ENCODE measurements at regions not wholly inside any gene's neighbourhood (a gene's known extent, or its start where the extent isn't known, plus 50 kb on each side); places are given as distances from the start of the nearest gene placed in this dataset.

DNA sequence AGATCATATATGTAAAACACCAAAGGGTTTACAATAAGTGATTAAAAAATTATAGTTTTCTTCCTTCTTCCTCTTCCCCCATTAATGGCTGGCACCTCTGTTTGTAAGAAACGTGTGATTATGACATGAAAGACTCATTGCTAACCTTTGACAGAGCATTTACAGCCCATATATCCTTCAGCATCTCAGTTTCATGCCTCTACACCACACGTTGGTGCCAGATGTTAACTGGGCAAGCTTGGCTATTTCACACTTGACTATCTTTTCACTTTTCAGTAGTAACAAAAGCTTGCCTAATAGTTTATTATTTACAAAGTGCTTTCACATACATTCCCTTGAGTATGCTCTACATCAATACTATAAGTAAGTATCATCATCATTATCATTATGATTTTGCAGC, 65.3 kb upstream of the C1QTNF7 start:
- Mint-ChIP-seq H3K36me3 (ENCODE audit: low read depth) (no peaks in the 10 kb centered on the region), H3K4me1 (ENCODE audit: low read depth) (peaks cover 9% of the 10 kb centered on the region), H3K4me3 (no peak overlapping the region), H3K27me3 (ENCODE audit: insufficient read depth) (peaks cover 6% of the 10 kb centered on the region), H3K27ac (no peak overlapping the region), H3K9me3 (no peaks in the 10 kb centered on the region)
- TF ChIP-seq, protein P1, sequence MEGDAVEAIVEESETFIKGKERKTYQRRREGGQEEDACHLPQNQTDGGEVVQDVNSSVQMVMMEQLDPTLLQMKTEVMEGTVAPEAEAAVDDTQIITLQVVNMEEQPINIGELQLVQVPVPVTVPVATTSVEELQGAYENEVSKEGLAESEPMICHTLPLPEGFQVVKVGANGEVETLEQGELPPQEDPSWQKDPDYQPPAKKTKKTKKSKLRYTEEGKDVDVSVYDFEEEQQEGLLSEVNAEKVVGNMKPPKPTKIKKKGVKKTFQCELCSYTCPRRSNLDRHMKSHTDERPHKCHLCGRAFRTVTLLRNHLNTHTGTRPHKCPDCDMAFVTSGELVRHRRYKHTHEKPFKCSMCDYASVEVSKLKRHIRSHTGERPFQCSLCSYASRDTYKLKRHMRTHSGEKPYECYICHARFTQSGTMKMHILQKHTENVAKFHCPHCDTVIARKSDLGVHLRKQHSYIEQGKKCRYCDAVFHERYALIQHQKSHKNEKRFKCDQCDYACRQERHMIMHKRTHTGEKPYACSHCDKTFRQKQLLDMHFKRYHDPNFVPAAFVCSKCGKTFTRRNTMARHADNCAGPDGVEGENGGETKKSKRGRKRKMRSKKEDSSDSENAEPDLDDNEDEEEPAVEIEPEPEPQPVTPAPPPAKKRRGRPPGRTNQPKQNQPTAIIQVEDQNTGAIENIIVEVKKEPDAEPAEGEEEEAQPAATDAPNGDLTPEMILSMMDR (IDR thresholded peaks at IDR 0.05): no peak
- DNase-seq: no peak

DNA sequence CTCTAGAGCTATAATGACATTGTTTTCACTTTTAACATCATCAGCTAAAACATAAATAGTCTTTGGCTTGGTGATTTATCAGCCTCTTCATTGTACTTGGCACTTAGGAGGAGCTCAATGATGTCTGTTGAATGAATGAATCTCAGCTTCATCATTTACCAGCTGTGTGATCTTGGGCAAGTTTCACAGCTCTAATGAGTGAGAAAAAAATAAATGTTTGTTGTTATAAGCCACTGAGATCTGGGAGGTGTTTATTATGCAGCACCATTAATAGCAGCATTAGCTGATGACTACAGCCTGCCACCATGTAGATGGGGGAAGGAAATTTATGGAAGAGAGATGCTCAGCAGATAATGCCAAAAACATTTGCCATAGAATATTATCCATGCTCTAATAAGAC, 63.6 kb upstream of the C1QTNF7 start:
- TF ChIP-seq, protein P1 (IDR thresholded peaks at IDR 0.05): no peak
- Mint-ChIP-seq H3K27me3 (ENCODE audit: insufficient read depth) (peaks cover 5% of the 10 kb centered on the region), H3K9me3 (no peaks in the 10 kb centered on the region), H3K27ac (no peak overlapping the region), H3K4me1 (ENCODE audit: low read depth) (peaks cover 16% of the 10 kb centered on the region), H3K36me3 (ENCODE audit: low read depth) (no peaks in the 10 kb centered on the region), H3K4me3 (no peak overlapping the region)
- DNase-seq: no peak

DNA sequence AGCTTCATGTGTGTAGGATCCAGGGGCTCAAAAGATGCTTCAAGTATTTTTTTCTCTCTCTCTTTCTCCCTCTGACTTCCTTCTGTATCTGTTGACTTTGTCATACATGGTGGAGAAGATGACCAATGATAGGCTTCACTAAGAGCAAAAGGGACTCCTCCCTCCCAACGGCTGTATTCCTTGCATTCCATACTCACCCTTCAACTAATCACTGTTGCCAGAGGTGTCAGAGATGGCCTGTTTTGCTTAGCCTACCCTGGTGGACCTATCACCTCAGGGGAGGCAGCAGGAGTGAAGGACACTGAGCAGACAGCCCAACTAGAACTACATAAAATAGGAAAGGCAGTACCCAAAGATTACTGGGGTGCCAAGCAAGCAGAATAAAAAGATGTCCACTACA, 62.2 kb upstream of the C1QTNF7 start:
- no peak for DNase-seq
- H3K27ac Mint-ChIP-seq: no peak overlapping the region
- no peak overlapping the region for H3K4me3 Mint-ChIP-seq
- no peaks in the 10 kb centered on the region for H3K9me3 Mint-ChIP-seq
- peaks cover 6% of the 10 kb centered on the region for H3K27me3 Mint-ChIP-seq (ENCODE audit: insufficient read depth)
- TF ChIP-seq, protein P1 (IDR thresholded peaks at IDR 0.05): no peak
- no peaks in the 10 kb centered on the region for H3K36me3 Mint-ChIP-seq (ENCODE audit: low read depth)
- peaks cover 23% of the 10 kb centered on the region for H3K4me1 Mint-ChIP-seq (ENCODE audit: low read depth)

DNA sequence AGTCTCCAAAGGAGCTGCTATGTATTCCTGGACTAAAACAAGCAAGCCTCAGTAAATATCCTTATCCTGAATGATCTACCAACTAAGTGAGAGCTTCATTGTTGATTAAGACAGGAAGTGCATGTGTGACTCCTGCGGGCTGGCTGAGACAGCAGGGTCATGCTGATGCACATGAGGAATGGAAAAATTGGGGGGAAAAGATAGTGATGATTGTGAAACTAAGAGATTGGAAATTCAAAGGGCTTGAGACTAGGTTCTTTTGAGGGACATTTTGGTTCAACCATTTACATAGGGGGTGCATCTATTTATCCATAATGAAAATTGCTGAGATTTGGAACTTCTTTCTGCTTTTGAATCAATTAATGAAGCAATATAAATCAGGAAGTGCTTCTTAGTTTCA, 61.1 kb upstream of the C1QTNF7 start:
- Mint-ChIP-seq H3K4me3 (no peak overlapping the region), H3K27ac (no peak overlapping the region), H3K27me3 (ENCODE audit: insufficient read depth) (peaks cover 12% of the 10 kb centered on the region), H3K36me3 (ENCODE audit: low read depth) (no peaks in the 10 kb centered on the region), H3K9me3 (no peaks in the 10 kb centered on the region), H3K4me1 (ENCODE audit: low read depth) (peaks cover 23% of the 10 kb centered on the region)
- TF ChIP-seq, protein P1 (IDR thresholded peaks at IDR 0.05): no peak
- no peak for DNase-seq

DNA sequence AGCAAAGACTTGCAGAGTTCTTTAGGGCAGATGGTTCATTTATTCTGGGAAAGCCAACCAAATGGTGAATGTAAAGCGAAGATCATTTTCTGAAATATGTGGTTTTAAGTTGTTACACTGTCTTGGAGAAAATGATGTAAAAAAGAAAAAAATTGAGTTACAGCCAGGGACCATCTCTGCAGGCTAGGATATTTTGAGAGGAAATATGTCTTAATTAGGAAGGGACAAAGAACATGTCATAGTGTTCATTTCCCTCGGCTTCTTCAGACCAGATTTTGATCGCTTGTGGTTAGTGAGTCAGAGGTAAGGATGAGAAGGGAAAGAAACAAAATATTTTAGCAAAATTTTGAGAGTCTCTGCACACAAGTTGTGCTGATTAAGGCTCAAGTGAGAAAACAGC, 59.0 kb upstream of the C1QTNF7 start:
- Mint-ChIP-seq H3K9me3 (no peaks in the 10 kb centered on the region), H3K4me3 (no peak overlapping the region), H3K36me3 (ENCODE audit: low read depth) (no peaks in the 10 kb centered on the region), H3K27ac (no peak overlapping the region; the same call in 1 of the 2 replicates), H3K27me3 (ENCODE audit: insufficient read depth) (peaks cover 11% of the 10 kb centered on the region; the same call in 1 of the 2 replicates), H3K4me1 (ENCODE audit: low read depth) (peaks cover 31% of the 10 kb centered on the region)
- peak; percentile 61 for DNase-seq
- TF ChIP-seq, protein P1 (IDR thresholded peaks at IDR 0.05): no peak

DNA sequence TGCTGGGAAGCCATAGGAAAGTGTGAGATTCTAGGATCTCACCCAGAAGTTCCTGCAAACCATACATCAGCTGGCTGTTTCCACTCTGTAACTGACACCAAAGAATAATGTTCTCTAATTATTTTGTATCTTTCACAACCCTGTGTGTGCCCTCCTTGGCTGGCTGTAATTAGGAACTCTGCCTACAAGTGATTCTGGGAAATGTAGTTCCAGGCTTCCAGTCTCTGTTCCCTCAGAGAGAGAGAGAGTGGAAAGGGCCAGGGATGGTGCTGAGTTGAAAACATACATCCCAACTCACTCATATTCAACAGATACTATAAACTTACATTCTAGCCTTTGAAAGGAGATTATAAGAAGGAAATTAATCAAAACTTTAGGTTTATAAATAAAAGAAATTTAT, 57.5 kb upstream of the C1QTNF7 start:
- H3K36me3 Mint-ChIP-seq (ENCODE audit: low read depth): 0 out of 2 replicates have a peak, but pooled peaks cover 4% of the 10 kb centered on the region
- peaks cover 11% of the 10 kb centered on the region; the same call in 1 of the 2 replicates for H3K27me3 Mint-ChIP-seq (ENCODE audit: insufficient read depth)
- H3K4me3 Mint-ChIP-seq: no peak overlapping the region
- H3K27ac Mint-ChIP-seq: no peak overlapping the region
- TF ChIP-seq, protein P1 (IDR thresholded peaks at IDR 0.05): no peak
- DNase-seq: no peak
- no peaks in the 10 kb centered on the region for H3K9me3 Mint-ChIP-seq
- peaks cover 44% of the 10 kb centered on the region for H3K4me1 Mint-ChIP-seq (ENCODE audit: low read depth)

Data from HFFc6 (cell line).